GM19351 (cell line): ENCODE measurements at regions not wholly inside any gene's neighbourhood (a gene's known extent, or its start where the extent isn't known, plus 50 kb on each side); places are given as distances from the start of the nearest gene placed in this dataset.
A peak's percentile ranks its signal among the peaks of the same experiment; 100 is the strongest.

Source experiments
- ATAC-seq: cut with Tn5 transposase; IDR thresholded peaks from one replicate; pipeline ENCODE4 v1.9.1; 2021; ENCODE audit warnings: mild to moderate bottlenecking, moderate library complexity; ENCODE audit not compliant: unreplicated experiment

GRCh38 chr6:156316583-156317125 is 460.5 kb upstream of the ARID1B start:
- no peak for ATAC-seq

GRCh38 chr6:156315146-156315545 is 462.0 kb upstream of the ARID1B start:
- ATAC-seq, result no peak

GRCh38 chr6:156313037-156313436 is 464.1 kb upstream of the ARID1B start:
- no peak for ATAC-seq

GRCh38 chr6:156311291-156311690 is 465.9 kb upstream of the ARID1B start:
- ATAC-seq, result no peak

- ATAC-seq, result no peak
Observed at GRCh38 chr6:156310701-156311100, 466.5 kb upstream of the ARID1B start.

- no peak for ATAC-seq
Observed at GRCh38 chr6:156309017-156309416, 468.2 kb upstream of the ARID1B start.

- ATAC-seq, result no peak
Observed at GRCh38 chr6:156308604-156309003, 468.6 kb upstream of the ARID1B start.

GRCh38 chr6:156306531-156306930 is 470.6 kb upstream of the ARID1B start:
- ATAC-seq, result no peak

GRCh38 chr6:156283091-156283490 is 494.1 kb upstream of the ARID1B start:
- ATAC-seq, result no peak

GRCh38 chr6:156282087-156282486 is 495.1 kb upstream of the ARID1B start:
- ATAC-seq, result no peak

GRCh38 chr6:156281266-156281665 is 495.9 kb upstream of the ARID1B start:
- no peak for ATAC-seq

GRCh38 chr6:156280065-156280464 is 497.1 kb upstream of the ARID1B start:
- ATAC-seq, result peak; percentile 56

- peak; percentile 71 for ATAC-seq
Observed at GRCh38 chr6:156279261-156279969, 497.8 kb upstream of the ARID1B start.

GRCh38 chr6:156273065-156273711 is 504.0 kb upstream of the ARID1B start:
- no peak for ATAC-seq

- no peak for ATAC-seq
Observed at GRCh38 chr6:156269751-156270369, 507.3 kb upstream of the ARID1B start.

GRCh38 chr6:156268849-156269248 is 508.3 kb upstream of the ARID1B start:
- ATAC-seq, result no peak

GRCh38 chr6:156262014-156262413 is 515.2 kb upstream of the ARID1B start:
- no peak for ATAC-seq

GRCh38 chr6:156260815-156261214 is 516.4 kb upstream of the ARID1B start:
- no peak for ATAC-seq

- no peak for ATAC-seq
Observed at GRCh38 chr6:156258981-156259380, 518.2 kb upstream of the ARID1B start.

- no peak for ATAC-seq
Observed at GRCh38 chr6:156256161-156256560, 521.0 kb upstream of the ARID1B start.

- ATAC-seq, result no peak
Observed at GRCh38 chr6:156254240-156254639, 522.9 kb upstream of the ARID1B start.

GRCh38 chr6:156250593-156250992 is 526.6 kb upstream of the ARID1B start:
- ATAC-seq, result peak; percentile 64
